Stimulated activated CD8-positive, alpha-beta memory T cell treated with anti-CD3 and anti-CD28 coated beads, Interleukin-2, amount 100 ng/mL, for 48 hours (primary cell): ENCODE measurements at regions not wholly inside any gene's neighbourhood (a gene's known extent, or its start where the extent isn't known, plus 50 kb on each side); places are given as distances from the start of the nearest gene placed in this dataset.
"Not testable (repeated sequence)": the region's sequence is repeated elsewhere in the genome, so short reads cannot be mapped to it uniquely, and the experiment has no call there.

Source experiments
- DNase-seq, 2 donors: peaks; one replicate each; pipeline ENCODE4 v3.0.0-alpha.2; 2020; ENCODE audit warnings: low read depth in 2 of 2

GRCh38 chr10:120195984-120196712, 260.9 kb upstream of the PLPP4 start:
- no peak for DNase-seq

DNA sequence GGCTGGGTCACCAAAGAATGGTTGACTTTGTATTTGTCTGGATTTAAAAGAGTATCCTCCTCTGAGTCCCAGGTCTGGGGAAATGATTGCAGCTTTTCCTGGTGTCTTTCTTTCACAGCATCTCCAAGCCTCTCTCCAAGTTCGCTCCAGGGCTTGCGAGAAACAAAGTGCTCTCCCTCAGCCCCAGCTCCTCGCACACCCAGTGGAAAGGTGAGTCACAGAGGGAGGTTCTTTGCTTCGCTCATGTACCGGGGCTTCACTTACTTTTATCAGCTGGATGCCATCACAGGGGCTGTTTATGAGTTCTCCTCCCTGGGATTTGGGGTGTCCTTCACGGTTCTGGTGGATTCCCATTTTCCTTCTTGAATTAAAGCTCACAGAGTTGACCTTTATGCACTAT, 252.2 kb upstream of the PLPP4 start:
- DNase-seq: no peak

GRCh38 chr10:120205368-120206018, 251.5 kb upstream of the PLPP4 start:
- DNase-seq: no peak

GRCh38 chr10:120208488-120208887, 248.5 kb upstream of the PLPP4 start:
- no peak for DNase-seq

- no peak for DNase-seq
Observed at GRCh38 chr10:120209124-120209762, 247.8 kb upstream of the PLPP4 start.

DNA sequence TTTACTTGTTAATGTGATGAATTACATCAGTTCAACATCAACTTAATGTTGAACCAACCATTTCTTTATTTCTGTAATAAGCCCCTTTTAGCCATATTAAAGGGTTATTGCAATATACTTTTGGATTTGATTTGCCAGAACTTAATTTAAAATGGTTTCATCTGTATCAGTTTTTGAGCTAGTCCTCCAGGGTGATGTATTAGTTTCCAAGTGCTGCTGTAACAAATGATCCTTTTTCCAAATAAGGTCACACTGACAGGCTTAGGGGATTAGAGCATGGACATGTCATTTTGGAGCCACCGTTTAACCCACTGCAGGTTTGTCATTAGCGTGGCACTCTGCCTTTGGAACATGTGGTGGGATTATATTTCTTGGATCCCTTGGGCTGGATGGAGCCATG, 244.8 kb upstream of the PLPP4 start:
- DNase-seq: no peak

DNA sequence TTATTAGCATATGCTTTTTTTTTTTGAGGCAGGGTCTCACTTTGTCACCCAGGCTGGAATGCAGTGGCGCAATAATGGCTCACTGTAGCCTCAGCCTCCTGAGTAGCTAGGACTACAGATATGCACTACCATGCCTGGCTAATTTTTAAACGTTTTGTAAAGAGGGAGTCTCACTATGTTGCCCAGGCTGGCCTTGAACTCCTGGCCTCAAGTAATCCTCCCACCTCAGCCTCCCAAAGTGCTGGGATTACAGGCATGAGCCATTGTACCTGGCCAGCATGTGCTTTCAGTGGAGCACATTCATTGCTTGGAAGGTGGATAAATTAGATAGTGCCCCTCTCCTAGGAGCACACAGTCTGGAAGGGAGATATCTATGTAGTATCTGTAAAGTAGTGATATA, 243.7 kb upstream of the PLPP4 start:
- not testable (repeated sequence) for DNase-seq

- no peak for DNase-seq
Observed at GRCh38 chr10:120217736-120218135, 239.3 kb upstream of the PLPP4 start.

DNA sequence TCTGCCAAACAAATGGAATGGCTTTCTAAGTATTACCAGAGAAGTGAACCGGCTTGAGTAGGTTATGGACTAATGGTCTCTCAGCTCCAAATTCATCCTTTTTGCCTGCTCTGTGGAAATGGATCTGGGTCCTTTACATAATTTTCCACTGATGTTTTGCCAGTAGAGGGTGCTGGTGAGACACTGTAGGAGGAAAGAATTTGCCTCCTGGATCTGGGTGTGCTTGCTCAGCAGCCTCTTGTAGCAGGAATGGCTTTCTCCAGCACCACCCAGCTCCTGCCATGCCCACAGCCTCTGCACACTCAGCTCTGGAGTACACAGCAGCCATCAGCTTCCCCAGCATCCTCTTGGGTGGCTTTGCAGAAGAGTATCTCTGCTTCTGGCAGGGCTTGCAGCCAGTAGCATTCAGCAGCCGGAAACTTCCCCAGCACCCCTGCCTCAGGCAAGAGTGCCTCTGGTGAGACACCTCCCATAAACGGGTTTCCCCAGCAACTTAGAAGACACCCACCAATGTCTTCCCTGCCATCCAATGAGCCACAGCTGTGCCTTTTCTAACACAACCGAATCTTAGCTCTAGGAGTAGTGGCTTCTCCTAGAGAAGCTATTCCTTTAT, 235.0 kb upstream of the PLPP4 start:
- DNase-seq: no peak

- no peak for DNase-seq
Observed at GRCh38 chr10:120229641-120230040, 227.4 kb upstream of the PLPP4 start.

DNA sequence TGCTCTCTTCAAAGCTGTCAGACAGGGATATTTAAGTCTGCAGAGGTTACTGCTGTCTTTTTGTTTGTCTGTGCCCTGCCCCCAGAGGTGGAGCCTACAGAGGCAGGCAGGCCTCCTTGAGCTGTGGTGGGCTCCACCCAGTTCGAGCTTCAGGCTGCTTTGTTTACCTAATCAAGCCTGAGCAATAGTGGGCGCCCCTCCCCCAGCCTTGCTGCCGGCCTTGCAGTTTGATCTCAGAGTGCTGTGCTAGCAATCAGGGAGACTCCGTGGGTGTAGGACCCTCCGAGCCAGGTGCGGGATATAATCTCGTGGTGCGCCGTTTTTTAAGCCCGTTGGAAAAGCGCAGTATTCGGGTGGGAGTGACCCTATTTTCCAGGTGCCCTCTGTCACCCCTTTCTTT, 217.3 kb upstream of the PLPP4 start:
- DNase-seq: not testable (repeated sequence)

- DNase-seq: no peak
Observed at GRCh38 chr10:120251821-120252442, 205.1 kb upstream of the PLPP4 start.

DNA sequence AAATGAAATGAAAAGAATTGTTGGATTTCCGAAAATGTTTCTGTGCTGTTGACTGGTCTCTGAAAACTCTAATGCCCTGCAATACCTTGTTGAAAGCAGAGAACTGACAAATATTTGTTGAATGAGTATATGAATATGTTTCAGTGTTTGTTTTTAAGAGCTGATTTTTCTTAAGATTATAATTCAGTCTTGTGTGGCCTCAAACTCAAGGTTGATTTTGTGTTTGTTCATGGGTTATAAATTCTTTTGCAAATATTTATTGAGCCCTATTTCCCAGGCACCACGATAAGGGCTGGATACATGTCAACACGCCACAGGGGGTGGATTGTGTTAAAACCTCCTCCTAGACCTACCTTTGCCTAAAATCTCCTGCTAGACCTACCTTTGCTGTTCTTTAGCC, 203.9 kb upstream of the PLPP4 start:
- DNase-seq: no peak

- DNase-seq: no peak
Observed at GRCh38 chr10:120260456-120260855, 196.6 kb upstream of the PLPP4 start.

DNA sequence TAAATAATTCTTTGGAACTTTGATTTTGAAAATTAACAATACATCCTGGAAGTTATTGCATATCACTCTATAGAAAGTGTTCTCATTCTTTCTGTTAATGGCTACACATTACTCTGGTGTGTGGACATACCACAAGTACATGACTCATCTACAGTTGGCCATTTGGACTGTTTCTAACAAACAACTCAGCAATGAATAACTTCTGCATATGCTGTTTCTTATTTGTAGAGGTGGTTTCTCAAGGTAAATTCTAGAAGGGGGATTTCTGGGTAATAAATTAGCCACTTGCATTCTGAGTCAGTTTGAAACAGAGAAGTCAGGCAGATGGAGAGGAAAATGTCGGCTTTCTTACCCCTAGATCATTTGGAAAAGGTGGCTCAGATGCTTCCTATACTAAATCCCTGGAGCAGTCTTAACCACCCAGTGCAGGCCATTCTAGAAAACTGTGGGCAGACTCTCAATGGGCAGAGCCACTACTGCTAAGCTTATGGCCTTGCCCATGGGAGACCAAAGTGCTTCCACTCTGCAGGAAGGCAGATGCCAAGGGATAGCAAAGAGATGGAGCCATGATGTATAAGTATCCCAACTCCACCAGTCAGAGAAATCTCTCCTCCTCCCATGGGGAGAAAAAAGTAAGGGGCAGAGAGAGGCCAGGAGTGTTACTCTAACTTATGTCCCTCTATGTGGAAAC, 194.0 kb upstream of the PLPP4 start:
- no peak for DNase-seq

DNA sequence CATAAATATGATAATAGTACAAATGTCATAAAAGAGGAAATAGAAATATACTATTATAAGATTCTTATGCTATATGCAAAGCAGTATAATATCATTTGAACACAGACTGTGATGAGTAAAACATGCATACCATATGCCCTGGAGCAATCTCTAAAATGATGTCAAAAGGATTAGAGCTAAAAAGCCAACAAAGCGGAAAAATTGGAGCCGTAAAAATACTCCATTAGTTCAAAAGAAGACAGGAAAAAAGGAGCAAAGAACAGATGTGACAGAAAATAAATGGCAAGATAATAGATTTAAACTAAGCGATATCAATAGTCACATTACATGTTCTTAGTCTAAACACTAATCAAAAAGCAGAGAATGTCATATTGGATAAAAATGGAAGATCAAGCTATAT, 191.0 kb upstream of the PLPP4 start:
- no peak for DNase-seq

DNA sequence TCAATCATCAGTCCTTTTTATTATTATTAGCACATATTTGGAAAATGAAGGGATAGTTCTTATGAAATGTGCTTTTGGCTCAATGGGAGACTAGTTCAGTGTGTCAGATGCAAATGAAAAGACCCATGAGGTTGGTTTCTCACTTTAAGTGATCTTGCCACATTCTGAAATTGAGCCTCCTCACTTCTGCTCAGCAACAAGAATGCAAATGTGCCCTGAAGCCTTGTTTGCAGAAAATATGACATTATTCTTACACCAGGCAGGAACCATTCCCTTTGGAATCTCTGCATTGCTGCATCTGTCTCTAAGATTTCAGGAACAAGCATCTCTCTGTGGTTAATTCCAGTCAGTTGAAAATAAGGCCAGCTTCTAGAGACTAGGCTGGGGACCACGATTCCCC, 186.1 kb upstream of the PLPP4 start:
- no peak for DNase-seq

- DNase-seq: no peak
Observed at GRCh38 chr10:120271696-120272095, 185.3 kb upstream of the PLPP4 start.

DNA sequence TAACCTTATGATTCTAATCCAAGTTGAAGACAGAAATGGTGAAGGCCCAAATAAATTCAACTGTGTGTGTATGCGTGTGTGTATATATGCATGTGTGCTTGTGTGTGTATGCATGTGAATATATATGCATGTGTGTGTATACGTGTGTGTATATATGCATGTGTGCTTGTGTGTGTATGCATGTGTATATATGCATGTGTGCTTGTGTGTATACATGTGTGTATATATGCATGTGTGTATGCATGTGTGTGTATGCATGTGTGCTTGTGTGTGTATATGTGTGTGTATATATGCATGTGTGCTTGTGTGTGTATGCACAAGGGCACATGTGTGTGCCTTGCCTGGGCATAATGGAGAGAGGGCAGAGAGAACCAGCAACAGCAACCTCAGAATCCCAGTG, 184.7 kb upstream of the PLPP4 start:
- DNase-seq: no peak

DNA sequence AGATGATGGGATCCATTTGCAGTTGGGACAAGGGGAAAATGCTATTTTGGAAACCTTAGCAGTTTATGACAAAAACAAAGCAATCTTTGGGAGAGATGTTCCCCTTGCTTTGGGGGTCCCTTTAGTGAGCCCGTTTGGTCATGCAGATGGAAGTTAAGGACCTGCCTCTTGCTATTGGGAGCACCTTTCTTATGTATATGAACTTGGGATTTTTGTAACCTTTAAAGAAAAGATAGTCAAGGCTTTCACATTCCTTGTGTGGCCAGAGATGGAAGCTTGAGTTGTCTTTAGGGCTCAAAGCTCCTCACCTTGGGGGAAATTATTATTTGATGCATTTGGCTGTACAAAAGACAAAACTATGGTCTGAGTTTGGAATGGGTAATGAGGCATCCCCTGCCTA, 179.0 kb upstream of the PLPP4 start:
- DNase-seq: no peak

GRCh38 chr10:120279196-120279595, 177.8 kb upstream of the PLPP4 start:
- no peak for DNase-seq

DNA sequence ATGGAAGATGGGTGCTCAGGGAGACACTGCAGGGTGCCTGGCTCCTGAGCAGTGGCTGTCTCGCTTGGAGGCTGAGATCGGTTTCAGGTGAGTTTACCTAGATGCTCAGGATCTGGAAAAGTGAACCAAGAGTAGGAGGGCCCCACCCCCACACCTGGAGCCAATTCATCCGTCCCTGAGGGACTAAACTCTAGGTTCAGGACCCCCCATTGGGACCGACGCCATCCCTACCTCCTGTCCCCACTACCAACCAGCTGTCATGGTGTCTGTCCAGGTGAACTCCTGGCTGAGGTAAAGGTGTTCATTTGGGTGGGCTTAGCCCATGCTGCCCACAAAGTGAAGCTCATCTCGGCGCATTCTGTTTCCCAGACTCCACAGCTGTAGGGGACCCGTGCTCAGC, 174.6 kb upstream of the PLPP4 start:
- DNase-seq: no peak
